Stimulated activated CD4-positive, alpha-beta T cell treated with anti-CD3 and anti-CD28 coated beads, Interleukin-1b, Interleukin-23, amount 100 ng/mL, for 1 hour (primary cell): ENCODE measurements at regions not wholly inside any gene's neighbourhood (a gene's known extent, or its start where the extent isn't known, plus 50 kb on each side); places are given as distances from the start of the nearest gene placed in this dataset.
"Not testable (repeated sequence)": the region's sequence is repeated elsewhere in the genome, so short reads cannot be mapped to it uniquely, and the experiment has no call there.

ENCODE experiments used
- DNase-seq, 2 donors: peaks; one replicate each; pipeline ENCODE4 v3.0.0-alpha.2; 2020; ENCODE audit warnings: low read depth in 2 of 2

DNA sequence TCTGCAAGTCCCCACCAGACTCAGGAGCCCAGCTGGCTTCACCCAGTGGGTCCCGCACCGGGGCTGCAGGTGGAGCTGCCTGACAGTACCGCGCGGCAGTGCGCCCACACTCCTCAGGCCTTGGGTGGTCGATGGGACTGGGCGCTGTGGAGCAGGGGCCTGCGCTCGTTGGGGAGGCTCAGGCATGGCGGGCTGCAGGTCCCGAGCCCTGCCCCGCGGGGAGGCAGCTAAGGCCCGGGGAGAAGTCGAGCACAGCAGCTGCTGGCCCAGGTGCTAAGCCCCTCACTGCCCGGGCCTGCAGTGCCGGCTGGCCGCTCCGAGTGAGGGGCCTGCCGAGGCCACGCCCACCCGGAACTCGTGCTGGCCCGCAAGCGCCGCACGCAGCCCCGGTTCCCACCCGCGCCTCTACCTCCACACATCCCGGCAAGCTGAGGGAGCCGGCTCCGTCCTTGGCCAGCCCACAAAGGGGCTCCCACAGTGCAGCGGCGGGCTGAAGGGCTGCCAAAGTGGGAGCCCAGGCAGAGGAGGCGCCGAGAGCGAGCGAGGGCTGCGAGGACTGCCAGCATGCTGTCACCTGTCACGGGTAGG is 2021.7 kb upstream of the LRRTM1 start:
- DNase-seq, result not testable (repeated sequence)

DNA sequence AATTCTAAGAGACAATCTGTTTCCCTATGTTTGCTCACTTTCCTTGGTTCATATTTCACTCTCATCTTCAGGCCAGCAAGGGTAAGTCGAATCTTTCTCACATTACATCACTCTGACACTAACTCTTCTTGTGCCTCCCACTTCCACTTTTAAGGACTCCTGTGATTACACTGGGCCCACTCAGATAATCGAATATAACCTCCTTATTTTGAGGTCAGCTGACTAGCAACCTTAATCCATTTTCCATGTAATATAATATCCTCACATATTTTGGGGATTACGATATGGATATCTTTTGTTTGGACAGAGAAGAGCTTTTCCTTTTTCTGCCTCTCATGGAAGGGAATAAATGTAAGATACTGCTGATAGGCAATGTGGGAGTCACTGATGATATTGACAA is 2015.7 kb upstream of the LRRTM1 start:
- DNase-seq, result no peak

DNA sequence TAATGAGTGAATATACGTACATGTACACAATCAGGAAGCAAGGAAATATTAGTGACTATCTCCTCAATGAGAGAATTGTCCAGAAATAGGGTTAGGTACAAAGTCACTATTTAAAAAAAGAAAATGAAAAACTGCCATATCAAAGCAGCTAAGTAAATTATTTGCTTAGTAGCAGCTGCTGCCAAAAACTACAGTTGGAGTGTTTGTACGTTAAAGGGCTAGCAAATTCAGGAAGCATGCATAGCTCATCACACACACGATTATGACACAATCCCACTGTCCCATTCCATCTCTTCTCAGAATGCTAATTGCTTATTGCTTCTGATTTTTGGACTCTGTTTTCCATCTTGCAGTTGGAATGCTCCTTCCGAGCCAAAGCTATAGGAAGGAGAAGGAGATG is 2012.5 kb upstream of the LRRTM1 start:
- DNase-seq, result no peak

DNA sequence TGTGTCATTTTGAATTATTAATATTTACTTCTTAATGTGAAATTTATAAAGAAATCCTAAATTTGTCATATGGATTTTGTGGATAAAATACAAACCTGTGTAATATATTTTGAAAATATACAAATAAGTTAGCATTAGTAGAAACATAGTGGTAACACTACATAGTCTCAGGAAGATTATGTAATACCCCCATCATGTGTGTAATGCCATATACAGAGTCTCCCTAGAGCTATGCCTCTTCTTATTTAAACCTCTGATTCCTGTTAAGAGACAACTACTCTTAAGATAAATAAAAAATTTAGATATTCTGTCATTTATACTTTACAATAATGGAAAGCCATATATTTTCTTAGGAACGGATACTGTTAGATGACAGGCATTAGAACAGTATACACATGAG is 2012.0 kb upstream of the LRRTM1 start:
- no peak for DNase-seq

DNA sequence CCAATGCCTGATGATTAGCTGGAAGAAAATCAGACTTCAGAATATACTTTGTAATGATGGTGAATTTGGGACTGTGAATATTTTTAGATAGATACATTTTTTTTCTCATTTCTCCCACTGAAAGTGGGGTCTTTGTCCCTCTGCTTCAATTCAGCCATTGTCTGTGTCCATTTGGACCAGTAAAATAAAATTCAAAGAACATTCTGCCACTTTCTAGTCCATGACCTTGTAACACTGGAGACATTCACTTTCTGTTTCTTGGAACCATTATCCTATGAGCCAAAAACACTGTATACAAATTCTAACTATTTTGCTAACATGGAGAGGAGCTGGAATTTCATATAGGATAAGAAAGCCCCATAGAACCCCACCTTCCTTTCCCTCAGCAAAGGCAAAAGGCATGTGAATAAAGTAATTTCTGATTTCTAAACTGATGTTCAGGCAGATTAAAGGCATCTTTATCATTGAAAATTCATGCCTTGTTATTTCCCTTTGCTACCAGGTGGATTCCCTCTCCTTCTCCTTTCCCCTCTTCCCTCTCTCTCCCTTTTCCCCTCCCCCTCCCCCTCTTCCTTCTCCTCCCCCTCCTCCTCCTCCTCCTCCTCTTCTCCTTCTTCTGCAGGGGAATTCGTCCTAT is 2010.4 kb upstream of the LRRTM1 start:
- no peak for DNase-seq

DNA sequence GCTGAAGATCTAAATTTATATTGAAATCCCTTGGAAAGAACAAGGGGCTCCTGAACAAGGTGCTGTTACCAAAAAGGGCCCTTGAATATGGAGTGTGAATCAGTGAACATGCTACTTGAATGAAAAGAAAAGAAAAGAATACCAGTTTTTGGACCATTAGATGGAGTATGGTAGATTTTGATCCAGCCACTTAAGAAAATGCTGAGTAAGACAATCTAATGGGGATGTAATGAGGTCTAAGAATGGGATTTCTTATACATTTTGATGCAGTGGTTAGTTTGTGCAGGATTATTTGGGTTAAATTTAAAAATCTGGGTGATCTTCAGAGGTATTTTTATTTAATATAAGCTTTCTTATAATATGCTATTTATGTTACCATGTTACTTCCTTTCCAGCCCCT is 2003.0 kb upstream of the LRRTM1 start:
- no peak for DNase-seq

DNA sequence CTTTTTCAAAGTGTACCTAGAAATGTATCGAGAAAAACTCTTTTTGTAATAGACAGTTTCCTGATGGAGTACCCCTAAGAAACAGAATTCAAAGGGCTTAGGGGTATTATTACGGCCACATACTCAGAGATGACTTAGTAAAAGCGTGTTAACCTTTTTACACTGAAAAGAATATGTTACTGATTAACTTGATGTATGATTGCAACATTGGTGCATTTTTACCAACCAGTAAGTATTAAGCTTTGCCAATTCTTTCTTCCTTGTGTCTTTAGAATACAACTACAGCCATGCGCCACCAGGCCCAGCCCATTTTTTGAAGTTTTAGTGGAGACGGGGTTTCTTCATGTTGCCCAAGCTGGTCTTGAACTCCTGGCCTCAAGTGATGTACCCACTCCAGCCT is 1997.0 kb upstream of the LRRTM1 start:
- DNase-seq, result no peak

DNA sequence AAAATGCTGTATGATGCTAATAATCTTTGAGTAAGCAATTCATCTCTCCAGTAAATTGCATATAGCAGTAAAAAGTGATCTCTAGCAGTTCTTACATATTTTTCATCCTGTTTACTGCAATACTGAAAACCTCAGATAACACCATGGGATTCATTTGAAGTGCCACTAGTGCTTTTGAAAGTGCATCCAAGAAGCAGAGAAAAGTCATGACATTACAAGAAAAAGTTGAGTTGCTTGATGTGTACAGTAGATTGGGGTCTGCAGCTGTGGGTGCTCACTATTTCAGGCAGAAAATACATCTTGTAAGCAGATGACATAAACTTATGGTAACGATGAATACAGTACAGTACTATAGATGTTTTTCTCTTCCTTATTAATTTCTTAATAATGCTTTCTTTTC is 1984.9 kb upstream of the LRRTM1 start:
- DNase-seq, result no peak

DNA sequence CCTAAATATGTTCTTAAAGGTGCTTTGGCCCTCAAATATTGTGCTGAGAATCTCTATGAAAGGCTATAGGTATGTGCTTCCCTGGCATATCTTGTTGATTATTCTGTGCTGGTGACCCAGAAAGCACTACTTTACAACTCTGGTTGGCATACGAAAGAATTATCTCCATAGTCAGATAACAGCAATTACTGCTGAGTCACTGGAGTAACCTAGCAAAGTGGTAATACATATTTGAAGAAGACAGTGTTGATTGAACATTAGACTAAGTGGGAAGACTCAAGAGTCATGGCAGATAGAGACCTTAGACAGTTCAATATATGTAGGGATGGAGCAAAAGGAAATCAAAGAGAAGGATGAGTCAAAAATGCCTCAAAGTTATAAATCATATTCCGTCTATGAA is 1978.5 kb upstream of the LRRTM1 start:
- DNase-seq, result no peak

DNA sequence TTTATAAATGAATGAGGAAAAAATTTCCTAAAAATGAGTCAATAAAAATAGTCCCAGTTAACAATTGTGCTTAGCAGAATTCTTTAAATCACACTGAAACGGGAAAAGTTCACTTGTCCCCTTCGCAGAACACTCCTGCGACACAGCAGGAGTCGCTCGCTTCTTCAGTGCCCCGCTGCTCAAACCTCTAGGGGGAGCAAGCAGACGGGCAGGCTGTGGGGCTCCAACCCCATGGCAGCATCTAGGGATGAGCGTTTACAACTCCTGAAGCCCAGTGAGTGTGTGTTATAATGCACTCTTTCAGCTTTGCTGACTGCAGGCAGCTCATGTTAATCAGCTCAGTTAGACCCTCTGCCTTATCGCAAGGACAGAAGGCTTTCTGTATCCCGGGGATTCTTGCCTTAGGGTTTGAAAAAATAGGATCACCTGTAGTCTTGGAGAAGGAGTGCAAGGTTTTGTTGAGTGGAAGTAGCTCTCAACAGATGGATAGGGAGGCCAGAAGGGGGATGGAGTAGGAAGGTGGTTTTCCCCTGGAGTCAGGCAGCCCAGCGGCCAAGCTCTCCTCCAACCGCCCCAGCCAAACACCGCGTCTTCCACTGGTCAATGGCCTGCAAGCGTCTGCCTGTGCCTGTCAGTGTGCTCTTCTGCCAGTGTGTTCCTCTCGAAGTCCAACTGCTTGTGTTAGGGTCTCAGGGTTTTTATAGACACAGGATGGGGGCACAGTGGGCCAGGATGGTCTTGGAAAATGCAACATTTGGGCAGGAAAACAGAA is 1977.7 kb upstream of the LRRTM1 start:
- no peak for DNase-seq

DNA sequence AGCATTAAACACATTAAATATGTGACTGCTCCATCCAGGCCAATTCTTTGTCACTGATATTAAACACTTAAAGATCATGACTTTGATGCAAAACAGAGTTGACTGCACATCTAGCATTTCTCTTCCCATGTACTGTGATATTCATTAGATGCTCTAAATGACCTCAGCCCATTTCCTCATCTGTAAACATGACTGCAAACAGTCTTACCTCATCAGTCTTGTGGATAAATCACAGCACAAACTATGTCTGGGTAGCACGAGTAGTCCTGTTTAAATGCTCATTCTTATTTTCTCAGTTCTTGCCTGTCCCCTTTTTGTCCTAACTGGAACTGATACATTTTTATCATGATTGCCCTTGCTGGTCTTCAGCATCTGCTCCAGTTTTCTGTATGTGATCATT is 1974.8 kb upstream of the LRRTM1 start:
- no peak for DNase-seq

DNA sequence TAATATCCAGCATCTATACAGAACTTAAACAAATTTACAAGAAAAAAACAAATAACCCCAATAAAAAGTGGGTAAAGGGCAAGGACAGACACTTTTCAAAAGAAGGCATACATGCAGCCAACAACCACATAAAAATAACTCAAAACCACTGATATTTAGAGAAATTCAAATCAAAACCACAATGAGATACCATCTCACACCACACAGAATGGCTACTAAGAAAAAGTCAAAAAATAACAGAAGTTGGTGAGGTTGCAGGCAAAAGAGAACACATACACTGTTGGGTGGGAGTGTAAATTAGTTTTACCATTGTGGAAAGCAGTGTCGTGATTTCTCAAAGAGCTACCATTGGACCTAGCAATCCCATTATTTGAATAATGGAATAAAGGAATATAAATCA is 1973.9 kb upstream of the LRRTM1 start:
- DNase-seq, result no peak

DNA sequence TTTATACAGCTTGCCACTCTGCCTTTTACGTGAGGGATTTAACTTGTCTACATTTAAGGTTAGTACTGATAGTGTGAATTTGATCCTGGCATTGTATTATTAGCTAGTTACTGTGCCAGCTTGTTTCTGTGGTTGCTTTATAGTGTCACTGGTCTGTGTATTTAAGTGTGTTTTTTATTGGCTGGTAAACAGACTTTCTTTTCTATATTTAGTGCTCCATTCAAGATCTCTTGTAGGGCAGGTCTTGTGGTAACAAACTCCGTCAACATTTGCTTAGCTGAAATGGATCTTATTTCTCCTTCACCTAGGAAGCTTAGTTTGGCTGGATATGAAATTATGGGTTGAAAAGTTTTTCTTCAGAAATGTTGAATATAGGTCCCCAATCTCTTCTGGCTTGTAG is 1971.0 kb upstream of the LRRTM1 start:
- DNase-seq, result no peak

DNA sequence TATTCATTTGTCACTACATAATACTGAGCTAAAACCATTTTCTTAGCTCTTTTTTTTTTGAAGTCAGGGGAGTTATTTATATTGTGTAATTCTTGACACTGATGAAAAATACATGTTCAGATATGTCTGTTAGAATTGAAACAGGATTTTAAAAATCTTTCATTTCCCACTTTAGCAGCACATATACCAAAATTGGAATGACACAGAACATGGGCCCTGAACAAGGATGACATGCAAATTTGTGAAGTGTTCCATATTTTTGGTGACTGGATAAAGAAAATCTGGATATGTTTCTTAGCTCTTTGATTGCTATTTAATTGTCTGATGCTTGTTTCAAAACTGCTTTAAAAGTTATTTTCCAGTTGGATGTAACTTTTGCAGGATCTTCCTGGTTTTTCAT is 1963.9 kb upstream of the LRRTM1 start:
- DNase-seq, result no peak

DNA sequence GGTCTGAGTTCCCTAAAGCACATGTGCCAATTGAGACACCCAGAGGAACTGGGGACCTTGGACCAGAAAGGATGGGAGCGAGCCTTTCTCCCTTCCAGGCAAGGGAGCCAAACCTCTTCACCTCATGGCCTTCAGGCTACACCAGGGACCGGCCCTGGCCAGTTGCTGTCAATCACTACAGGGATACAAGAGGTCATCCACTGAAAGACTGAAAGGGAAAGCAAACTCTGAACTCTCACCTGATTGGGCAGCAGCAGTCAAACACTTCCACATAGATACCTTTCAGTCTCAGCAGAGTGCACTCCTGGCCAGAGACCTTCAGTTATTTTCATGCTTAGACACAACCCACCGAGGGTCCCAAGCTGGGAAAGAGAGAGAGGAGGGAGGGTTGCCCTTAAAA is 1956.0 kb upstream of the LRRTM1 start:
- no peak for DNase-seq

DNA sequence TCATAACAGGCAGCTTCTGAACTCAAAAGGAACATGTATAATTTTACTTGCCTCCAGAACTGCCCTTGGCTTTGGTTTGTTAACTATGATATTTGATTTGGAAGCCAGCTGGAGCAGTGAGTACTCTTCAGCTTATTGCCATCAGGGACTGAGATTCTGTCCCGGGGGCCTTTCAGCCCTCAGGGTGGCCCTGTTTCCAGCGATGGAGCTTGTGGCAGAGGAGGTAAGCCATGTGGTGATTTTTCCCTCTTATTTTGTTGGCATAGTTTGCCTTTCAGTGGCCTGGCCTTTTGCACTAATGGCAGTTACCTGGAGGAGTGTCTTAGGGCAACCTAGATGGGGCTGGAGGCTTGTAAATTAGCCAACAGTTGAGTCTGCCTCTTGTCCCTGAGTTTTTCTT is 1955.0 kb upstream of the LRRTM1 start:
- no peak for DNase-seq

DNA sequence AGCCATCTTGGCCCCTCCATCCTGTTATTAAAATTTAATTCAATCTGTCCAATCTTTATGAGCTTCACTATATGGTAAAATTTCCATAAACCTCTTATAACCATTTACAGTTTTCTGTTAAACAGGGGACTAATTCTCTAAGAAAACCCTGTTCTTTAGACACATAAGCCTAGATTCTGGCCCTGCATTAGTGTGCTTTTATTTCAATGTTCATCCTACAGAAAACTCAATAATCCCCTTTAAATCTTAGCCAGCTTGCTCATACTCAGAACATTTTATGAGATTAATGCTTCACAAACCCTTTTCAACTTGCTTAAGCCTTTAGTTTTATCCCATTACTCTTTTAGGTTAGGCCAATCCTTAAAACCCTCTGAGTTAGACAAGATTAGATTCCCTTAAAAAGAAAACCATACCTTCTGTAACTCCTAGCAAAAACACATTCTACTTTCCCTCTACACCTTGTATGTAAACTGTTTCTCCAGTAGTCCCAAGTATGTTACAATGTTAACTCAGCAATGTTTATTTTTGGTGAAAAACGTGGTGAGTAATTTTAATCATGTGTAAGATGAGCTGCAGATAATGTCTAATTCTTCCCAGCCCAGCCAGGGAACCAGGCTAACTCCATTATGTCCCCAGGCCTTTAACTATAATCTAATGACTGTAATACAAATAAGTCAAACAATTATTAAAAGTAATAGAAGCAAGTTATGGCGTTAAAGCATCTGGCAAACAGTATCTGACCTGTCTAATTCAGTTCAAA is 1953.4 kb upstream of the LRRTM1 start:
- DNase-seq, result no peak

DNA sequence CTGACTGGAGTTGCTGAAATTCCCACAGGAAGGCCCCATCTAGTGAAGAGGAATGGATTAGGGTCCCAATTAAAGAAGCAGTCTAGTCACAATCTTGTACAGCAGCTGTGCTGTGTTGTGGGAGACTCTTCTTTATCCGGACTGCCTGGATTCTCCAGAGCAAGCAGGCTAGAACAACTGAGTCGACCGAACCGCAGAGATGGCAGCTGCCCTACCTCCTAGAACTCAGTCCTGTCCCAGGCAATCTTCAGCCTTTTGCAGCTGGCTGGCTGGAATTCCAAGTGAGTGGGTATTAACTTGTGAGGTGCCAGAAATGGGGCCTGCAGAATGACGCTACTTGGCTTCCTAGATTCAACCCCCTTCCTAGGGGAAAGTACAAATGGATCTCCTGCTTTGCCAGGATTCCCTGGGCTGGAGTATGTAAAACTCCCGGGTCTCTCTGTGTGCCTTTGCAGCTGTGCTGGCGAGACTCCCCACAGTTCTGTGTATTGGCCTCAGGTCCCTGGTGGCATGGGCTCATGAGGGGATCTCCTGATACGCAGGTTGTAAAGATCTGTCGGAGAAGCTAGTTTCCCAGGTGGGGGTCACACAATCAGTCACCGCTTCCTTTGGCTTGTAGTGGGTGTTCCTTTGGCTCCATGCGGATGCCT is 1952.6 kb upstream of the LRRTM1 start:
- no peak for DNase-seq

DNA sequence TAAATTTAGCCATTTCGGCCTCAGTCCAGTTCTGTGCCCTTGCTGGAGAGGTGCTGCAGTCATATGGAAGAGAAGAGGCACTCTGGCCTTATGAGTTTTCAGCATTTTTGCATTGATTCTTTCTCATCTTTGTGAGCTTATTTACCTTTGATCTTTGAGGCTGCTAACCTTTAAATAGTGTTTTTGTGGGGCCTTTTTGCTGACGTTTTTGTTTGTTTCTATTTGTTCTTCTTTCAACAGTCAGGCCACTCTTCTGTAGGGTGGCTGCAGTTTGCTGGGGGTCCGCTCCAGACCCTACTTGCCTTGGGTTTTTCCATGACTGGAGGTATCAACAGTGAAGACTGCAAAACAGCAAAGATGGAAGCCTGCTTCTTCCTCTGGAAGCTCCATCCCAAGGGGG is 1951.7 kb upstream of the LRRTM1 start:
- DNase-seq, result no peak

DNA sequence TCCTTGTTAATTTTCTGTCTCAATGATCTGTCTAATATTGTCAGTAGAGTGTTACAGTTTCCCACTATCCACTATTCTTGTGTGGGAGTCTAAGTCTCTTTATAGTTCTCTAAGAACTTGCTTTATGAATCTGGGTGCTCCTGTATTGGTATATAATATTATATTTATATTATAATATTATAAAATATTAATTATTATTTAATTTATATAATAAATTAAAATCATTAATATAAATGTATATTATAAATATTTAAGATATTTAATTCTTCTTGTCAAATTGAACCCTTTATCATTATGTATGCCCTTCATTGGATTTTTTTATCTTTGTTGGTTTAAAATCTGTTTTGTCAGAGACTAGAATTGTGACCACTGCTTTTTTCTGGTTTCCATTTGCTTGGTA is 1950.2 kb upstream of the LRRTM1 start:
- no peak for DNase-seq

DNA sequence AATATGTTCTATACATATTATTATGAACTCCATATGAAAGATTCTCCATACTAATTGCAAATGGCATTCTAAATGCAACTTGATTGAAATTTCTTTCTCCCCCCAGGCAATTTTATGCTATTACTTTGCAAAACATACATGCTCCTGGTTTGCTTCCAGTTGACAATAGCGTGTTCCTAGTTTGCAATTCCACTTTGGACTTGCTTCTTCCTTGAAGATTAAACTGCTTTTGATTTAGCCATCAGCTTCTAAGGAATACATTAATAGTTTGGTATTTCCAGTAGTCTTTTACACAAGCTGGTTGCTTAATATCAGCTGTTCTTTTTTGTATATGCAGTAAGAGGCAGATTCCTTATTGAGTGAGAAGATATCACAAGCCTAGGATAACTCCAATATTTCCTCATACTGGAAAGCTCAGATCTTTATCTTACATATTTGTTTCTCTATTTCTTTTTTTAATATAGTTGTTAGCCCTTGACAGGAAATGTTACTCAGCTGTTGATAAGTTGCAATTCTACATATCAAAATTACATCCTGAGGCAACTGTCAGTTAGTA is 1941.7 kb upstream of the LRRTM1 start:
- no peak for DNase-seq

DNA sequence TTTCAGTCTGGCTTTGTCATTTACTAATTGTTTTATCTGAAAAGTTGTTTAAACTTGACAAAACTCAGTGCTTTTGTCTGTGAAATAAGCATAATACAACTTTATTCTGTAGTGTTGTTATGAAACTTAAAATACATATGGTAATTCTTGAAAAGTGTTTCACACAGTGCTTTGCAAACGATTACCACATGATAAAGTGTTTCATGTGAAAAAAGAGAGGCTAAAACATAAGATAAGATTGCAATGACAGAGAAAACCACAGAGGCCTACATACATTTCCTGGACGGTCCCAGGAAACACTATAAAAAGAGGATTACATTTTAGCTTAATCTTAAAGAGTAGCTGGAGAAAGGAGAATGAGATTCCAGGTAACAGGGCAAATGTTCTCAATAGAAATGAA is 1934.6 kb upstream of the LRRTM1 start:
- DNase-seq, result no peak
